Right renal pelvis (tissue), 4 donors: ENCODE measurements at regions not wholly inside any gene's neighbourhood (a gene's known extent, or its start where the extent isn't known, plus 50 kb on each side); places are given as distances from the start of the nearest gene placed in this dataset.
A peak's percentile ranks its signal among the peaks of the same experiment; 100 is the strongest.

Experiments
- DNase-seq, 4 donors: peaks; one replicate each; pipeline ENCODE4 v3.0.0-alpha.2; 2013; ENCODE audit warnings: low read depth in 4 of 4, low spot score in 3 of 4, missing footprints in 1 of 4

- no peak for DNase-seq
These were observed 167.9 kb upstream of the MYLIP start for GRCh38 chr6:15960740-15961634.

- DNase-seq: no peak
These were observed 171.2 kb upstream of the MYLIP start for GRCh38 chr6:15957655-15958169.

DNA sequence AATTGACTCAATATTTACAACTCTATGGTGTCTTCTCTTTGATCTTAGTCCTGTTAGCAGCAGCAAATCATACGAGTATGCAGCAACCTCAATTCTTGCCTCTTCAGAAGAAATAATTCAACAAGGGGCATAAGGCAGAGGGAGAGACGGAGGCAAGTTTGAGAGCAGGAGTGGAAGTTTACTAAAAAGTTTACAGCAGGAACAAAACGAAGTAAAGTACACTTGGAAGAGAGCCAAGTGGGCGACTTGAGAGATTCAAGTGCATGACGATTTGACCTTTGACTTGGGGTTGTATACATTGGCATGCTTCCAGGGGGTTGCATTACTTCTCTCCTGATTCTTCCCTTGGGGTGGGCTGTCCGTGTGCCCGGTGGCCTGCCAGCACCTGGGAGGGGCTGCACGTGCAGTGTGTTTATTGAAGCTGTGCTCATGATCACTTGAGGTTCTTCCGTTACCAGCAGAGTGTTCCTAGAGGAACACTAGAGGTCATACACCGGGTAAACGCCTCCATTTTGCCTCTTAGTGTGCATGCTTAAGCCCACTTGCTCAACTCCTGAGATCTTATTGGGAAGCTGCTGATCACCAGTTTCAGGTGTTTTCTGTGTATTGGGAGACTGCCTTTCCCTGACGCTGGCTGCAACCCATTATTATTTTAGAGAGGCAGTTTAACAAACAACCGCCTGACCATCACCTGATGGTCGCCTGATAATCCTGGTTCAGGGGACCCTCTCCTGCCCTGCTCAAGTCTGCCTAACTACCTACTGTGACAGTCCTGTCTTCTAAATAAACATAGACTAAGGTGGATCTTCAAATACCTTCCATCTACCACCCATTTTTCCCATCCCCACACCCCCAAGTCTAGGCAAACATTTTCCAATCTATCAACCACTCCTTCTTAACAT is 172.4 kb upstream of the MYLIP start:
- peak; percentile 60 to 73 (median 66) for DNase-seq

- no peak for DNase-seq
These were observed 173.4 kb upstream of the MYLIP start for GRCh38 chr6:15955484-15955883.

DNA sequence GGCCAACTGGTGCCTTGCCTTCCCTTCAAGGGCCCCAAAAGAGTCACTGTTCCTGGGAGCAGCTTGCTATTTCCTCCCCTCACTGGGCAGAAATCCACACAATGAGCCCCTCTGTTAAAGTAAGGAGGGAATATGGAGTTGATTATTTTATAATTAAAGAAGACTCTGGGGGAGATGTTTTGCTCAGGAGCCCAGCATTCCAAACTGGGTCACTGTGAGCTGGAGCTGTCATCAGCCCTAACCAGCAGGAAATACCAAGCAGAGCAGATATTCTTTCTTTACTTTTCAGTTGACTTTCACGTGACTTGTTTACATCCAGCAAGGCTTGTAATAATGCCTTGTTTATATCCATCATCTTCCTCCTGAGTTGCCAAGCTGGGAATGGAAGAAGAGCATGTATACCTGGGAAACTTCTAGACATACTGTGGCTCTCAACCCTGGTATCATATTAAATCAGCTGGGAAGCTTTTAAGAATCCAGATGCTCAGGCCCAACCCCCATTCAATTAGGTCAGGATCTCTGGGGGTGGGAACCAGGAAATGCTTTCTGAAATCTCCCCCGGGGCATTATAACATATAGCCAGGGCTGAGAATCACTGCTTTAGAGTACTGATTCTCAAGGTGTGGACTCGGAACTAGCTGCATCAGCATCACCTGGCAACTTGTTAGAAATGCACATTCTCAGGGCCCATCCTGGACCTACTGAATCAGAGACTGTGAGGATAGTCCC is 175.6 kb upstream of the MYLIP start:
- no peak for DNase-seq

DNA sequence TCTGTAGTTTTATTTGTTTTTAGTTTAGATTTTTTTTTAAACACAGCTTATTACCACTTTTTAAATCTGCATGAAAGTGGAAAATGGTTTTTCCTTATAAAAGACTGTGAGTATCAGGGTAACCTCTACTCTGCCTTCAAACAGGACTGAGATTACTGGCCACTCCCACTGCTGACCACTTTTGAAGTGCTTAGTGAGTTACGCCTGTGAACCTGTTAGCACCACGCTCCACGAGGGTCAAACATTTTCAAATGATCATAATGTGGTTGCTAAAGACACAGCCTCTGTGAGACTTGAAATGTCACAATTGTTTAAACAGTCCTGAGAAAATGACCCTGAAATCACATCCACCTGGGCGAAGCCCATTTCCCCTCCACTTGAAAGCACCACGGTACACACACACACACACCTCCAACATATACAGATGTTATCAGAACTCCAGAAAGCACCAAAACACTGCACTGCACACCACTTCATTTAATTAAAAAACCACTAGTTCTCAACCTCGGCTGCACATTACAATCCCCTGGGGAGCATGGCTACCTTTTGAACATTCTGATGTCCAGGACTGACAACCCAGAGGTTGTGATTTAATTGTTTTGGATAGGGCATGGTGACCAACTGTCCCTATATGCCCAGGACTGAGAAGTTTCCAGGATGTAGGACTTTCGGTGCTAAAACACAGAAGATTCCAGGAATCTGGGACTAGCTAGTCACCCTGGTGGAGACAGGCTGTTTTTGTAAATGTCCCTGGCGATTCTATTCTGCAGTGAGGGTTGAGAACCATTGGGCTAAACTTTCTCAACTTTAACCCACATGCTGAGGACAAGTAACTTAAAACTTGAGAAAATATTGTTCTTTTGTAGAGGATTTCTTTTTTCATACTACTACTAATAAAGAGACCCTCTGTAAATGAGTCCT is 176.4 kb upstream of the MYLIP start:
- DNase-seq: no peak

DNA sequence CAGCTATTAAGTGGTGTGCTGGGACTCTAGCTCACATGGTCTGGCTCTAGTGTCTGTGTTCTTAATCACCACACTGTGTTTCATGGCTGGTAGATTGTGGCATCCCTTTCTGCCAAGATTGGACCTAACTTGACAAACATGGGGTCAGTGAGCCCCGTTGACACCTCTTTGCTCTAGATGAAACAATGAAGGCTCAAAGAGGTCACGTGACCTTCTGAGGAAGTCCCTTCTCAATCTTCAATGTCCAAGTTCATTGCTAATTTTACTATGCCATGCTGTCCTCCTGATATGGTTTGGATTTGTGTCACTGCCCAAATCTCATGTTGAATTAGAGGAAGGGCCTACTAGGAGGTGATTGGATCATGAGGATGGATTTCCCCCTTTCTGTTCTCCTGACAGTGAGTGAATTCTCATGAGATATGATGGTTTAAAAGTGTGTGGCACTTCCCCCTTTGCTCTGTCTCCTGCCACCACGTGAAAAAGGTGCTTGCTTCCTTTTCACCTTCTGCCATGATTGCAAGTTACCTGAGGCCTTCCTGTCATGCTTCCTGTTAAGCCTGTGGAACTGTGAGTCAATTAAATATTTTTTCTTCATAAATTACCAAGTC is 177.8 kb upstream of the MYLIP start:
- no peak for DNase-seq

- no peak for DNase-seq
These were observed 178.9 kb upstream of the MYLIP start for GRCh38 chr6:15949982-15950381.

- peak; percentile 34 to 60 (median 52) for DNase-seq
These were observed 179.7 kb upstream of the MYLIP start for GRCh38 chr6:15948930-15949900.

GRCh38 chr6:15947923-15948322 is 181.0 kb upstream of the MYLIP start:
- no peak for DNase-seq

GRCh38 chr6:15947436-15947835 is 181.4 kb upstream of the MYLIP start:
- DNase-seq: no peak

DNA sequence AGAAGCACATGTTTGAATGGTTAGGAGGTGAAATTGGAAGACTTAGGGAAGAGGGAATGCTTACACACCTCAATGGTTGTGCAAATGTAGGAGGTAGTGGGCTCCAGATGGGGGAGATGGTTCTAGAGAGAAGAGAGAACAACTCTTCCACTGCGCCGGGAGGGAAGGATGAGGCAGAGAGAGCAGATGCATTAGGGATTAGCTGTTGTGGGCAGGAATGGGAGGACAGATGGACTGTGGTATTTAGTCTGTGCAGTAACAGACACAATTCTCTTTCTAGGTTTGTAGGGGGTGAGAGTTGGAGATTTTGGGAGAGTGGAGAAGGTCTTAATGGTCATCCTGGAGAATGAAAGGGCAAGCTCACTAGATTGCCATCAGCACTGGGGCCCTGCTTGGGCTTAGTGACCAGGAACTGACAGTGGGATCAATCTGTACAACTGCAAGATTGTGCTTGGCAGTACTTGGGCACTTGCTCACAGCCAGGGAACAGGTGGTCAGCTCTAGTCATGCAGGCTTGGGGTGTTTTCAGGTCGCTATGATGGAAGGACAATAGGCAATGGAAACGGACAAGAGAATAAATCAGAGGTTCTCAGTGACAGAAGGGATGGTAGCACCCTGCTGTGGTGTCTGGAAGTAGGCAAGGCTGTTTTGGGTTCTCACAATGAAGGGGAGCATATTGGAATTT is 182.0 kb upstream of the MYLIP start:
- no peak for DNase-seq

DNA sequence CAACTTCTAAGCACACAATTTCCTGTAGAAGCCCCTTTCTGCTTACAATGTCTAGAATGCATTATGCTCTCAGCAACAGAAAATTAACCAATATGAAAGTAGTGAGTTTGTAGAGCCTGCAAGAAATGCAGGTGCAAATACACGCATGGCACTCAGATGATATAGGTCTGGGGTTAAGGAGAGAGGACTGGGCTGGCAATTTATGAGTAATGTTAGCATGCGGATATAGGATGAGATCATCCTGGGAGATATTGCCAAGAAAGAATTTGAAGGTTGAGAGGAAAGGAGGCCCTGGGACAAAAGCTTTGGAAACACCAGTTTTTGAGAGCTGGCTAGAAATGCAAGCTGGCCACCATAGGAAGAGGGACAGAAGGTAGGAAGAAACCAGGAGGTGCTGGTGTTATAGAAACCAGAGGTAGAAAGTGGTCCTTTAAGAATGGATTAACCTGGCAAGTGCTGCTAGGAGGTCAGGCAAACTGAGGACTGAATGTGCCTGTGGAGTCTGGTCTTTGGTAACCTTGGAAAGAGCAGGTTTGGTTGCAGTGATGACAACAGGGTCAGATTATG is 183.2 kb upstream of the MYLIP start:
- DNase-seq: no peak

- DNase-seq: no peak
These were observed 185.5 kb upstream of the MYLIP start for GRCh38 chr6:15943423-15943822.

GRCh38 chr6:15941168-15941567 is 187.7 kb upstream of the MYLIP start:
- DNase-seq: no peak

- no peak for DNase-seq
These were observed 190.8 kb upstream of the MYLIP start for GRCh38 chr6:15938107-15938506.

DNA sequence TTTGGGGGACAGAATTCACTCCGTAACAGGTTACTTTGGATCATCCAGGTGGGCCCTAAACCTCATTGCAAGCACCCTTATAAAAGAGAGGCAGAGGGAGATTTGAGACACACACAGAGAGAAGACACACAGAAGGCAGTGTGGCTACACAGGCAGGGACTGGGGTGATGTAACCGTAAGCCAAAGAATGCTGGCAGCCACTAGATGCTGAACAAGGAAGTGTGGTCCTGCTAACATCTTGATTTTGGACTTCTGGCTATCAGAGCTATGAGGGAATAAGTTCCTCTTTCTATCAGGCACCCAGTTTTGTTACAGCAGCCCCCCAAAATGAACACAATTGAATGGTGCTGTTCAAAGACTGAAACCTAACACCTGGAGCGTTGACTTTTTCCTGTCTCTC is 191.3 kb upstream of the MYLIP start:
- DNase-seq: no peak
